Astrocyte of the spinal cord (primary cell): ENCODE measurements at regions not wholly inside any gene's neighbourhood (a gene's known extent, or its start where the extent isn't known, plus 50 kb on each side); places are given as distances from the start of the nearest gene placed in this dataset.

Source experiments
- DNase-seq: peaks from one replicate; pipeline ENCODE4 v3.0.0; 2011; ENCODE audit warnings: low read depth, low spot score
- H3K4me3 ChIP-seq: 2 replicates; pipeline ENCODE4 v1.5.1; 2011; ENCODE audit warnings: low read depth, mild to moderate bottlenecking, low read length, moderate library complexity
- in situ Hi-C: cut with HindIII; loops from 2 replicates; pipeline ENCODE4 v1.10.0; 2017; ENCODE audit warnings: low sequenced_read_pairs
- TF ChIP-seq, protein P1 (sequence below): IDR thresholded peaks from 2 replicates; pipeline ENCODE4 v1.5.1; 2012; ENCODE audit warnings: low read depth, mild to moderate bottlenecking, low read length, inconsistent platforms

DNA sequence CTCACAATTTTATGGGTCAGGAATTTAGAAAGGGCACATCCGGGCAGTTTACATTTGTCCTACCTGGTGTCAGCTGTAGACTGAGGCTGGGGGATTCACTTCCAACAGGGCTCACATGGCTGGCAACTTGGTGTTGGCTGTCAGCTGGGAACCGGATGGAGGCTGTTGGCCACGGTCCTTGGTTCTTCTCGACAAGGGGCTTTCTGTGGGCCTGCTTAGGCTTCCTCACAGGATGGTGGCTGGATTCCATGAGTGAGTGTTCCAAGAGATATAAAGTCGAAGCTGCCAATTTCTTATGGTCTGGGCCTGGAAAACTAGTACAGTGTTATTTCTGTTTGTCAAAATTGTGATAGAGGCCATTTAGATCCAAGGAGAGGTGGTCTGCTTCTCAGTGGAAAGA lies 127.9 kb downstream of the PTCSC3 start:
- DNase-seq: no peak
- TF ChIP-seq, protein P1, sequence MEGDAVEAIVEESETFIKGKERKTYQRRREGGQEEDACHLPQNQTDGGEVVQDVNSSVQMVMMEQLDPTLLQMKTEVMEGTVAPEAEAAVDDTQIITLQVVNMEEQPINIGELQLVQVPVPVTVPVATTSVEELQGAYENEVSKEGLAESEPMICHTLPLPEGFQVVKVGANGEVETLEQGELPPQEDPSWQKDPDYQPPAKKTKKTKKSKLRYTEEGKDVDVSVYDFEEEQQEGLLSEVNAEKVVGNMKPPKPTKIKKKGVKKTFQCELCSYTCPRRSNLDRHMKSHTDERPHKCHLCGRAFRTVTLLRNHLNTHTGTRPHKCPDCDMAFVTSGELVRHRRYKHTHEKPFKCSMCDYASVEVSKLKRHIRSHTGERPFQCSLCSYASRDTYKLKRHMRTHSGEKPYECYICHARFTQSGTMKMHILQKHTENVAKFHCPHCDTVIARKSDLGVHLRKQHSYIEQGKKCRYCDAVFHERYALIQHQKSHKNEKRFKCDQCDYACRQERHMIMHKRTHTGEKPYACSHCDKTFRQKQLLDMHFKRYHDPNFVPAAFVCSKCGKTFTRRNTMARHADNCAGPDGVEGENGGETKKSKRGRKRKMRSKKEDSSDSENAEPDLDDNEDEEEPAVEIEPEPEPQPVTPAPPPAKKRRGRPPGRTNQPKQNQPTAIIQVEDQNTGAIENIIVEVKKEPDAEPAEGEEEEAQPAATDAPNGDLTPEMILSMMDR: no peak

DNA sequence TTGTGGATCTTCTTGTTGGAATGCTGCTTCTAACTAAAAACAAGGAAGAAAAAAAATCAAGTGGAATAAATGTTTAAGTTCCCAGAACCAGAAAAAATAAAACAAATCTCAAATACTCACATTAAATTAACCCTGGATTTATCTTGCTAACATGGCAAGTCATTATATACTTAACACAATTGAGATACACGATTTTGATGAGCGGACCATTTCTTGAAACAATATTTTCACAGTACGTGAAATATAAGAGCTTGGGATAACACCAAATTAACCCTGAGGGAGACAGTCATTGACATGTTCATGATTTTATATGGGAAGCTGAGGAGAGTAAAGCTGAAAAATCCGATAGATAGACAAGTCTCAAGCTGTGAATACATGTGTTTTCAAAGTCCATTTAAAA lies 128.6 kb downstream of the PTCSC3 start:
- H3K4me3 ChIP-seq: no peak overlapping the region
- DNase-seq: no peak
- TF ChIP-seq, protein P1: no peak
- in situ Hi-C loops: no loop called here

More for the DNA sequence above, 127.9 kb downstream of the PTCSC3 start:
- in situ Hi-C loops: no loop called here
- H3K4me3 ChIP-seq: no peak overlapping the region

DNA sequence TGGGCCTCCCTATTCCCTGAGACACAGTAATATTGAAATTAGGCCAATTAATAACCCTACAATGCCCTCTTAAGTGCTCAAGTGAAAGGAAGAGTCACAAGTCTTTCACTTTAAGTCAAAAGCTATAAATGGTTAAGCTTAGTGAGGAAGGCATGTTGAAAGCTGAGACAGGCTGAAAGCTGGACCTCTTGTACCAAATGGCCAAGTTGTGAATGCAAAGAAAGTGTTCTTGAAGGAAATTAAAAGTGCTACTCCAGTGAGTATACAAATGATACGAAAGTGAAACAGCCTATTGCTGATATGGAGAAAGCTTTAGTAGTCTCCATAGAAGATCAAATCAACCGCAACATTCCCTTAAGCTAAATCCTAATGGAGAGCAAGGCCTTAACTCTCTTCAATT lies 140.8 kb downstream of the PTCSC3 start:
- in situ Hi-C loops: no loop called here
- no peak overlapping the region for H3K4me3 ChIP-seq
- TF ChIP-seq, protein P1: no peak
- no peak for DNase-seq

DNA sequence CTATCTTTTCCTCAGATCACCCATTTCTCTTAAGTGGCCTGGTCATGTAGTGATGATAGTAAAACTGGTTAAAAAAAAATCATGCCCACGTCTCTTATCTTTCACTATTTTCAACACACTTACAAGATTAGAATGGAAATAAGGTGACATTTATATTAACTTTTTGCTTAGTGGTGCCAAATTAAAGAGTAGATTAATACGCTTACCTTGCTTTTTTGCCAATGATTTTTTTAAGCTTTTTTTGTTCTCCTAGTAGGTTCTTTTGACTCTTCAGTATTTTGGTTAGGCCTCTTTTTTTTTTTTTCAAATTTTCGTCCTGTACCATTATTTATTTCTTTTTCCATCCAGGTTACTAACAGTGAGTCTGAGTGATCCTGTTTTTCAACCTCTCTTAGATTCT lies 147.9 kb downstream of the PTCSC3 start:
- no peak overlapping the region for H3K4me3 ChIP-seq
- in situ Hi-C loops: no loop called here
- TF ChIP-seq, protein P1: no peak
- DNase-seq: no peak

DNA sequence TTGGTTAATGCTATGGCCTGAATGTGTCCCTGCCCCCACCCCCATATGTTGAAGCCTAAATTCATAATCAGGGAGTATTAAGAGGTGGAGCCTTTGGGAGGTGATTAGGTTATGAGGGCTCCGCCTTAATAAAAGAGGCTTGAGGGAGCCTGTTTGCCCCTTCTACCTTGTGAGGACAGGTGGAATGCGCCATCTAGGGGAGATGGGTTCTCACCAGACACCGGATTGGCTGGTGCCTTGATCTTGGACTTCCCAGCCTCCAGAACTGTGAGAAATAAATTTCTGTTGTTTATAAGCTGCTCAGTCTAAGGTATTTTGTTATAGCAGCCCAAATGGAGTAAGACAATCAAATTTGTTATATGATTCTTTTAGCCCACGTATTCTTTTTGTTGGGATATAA lies 148.3 kb downstream of the PTCSC3 start:
- TF ChIP-seq, protein P1: no peak

DNA sequence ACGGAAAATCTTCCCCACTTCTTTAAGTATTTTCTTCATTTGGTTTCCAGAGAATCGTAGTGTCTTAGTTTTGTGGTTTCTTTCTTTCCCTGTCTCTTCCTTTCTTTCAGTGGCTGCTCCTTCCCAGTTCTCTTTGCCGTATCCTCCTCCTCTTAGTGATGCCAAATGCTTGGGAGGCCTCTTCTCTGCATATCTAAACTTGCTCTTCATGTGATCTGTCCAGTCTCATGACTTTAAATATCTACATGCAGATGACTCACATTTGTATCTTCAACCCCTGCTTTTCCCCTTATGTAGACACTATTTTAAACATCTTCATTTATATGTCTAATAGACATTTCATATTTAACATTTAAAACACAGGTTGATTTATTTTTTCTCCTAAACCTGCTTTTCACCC lies 149.2 kb downstream of the PTCSC3 start:
- no peak overlapping the region for H3K4me3 ChIP-seq
- TF ChIP-seq, protein P1: no peak
- in situ Hi-C loops: no loop called here
- DNase-seq: no peak

More for the DNA sequence above, 148.3 kb downstream of the PTCSC3 start:
- DNase-seq: no peak
- no peak overlapping the region for H3K4me3 ChIP-seq
- in situ Hi-C loops: no loop called here
